ENCODE measurements at regions not wholly inside any gene's neighbourhood (a gene's known extent, or its start where the extent isn't known, plus 50 kb on each side); places are given as distances from the start of the nearest gene placed in this dataset.
"Not testable (repeated sequence)": the region's sequence is repeated elsewhere in the genome, so short reads cannot be mapped to it uniquely, and the experiment has no call there.

DNA sequence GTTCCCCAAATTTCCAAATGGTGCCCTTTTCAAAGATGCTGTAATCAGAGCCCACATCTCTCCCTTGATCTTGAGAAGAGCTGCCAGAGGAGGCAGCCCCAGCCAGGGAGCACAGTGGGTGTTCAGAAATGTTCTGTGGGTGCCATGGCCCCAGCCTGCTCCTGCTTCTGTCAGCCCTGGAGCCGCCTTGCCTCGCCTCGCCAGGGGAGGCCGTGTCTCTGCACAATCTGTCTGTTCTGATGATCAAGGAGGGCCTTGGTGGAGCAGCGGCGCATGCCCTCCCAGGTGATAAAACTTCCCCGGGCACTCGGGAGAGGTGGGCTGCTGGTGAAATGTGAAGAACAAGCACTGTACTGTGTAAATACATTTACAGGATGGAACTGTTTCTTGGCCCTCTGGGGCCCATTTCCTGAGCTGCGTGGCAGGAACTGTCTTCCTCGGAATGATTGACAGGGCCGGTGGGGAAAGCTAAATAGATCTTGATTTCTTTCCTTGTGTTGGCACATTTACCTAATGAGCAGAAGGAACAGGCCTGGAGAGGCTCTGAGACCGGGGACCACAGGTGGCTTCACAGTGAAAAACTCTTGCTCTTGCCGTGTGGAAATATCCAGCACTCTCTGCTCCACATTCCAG is 207.8 kb upstream of the PODXL start:
- H3K4me3 ChIP-seq (ENCODE audit: low read depth, low read length), result no peak overlapping the region
- TF ChIP-seq, protein P1, sequence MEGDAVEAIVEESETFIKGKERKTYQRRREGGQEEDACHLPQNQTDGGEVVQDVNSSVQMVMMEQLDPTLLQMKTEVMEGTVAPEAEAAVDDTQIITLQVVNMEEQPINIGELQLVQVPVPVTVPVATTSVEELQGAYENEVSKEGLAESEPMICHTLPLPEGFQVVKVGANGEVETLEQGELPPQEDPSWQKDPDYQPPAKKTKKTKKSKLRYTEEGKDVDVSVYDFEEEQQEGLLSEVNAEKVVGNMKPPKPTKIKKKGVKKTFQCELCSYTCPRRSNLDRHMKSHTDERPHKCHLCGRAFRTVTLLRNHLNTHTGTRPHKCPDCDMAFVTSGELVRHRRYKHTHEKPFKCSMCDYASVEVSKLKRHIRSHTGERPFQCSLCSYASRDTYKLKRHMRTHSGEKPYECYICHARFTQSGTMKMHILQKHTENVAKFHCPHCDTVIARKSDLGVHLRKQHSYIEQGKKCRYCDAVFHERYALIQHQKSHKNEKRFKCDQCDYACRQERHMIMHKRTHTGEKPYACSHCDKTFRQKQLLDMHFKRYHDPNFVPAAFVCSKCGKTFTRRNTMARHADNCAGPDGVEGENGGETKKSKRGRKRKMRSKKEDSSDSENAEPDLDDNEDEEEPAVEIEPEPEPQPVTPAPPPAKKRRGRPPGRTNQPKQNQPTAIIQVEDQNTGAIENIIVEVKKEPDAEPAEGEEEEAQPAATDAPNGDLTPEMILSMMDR (conservative IDR thresholded peaks at IDR 0.05; ENCODE audit: low read depth, low read length), result no peak
- no peak for DNase-seq (ENCODE audit: low read depth)

DNA sequence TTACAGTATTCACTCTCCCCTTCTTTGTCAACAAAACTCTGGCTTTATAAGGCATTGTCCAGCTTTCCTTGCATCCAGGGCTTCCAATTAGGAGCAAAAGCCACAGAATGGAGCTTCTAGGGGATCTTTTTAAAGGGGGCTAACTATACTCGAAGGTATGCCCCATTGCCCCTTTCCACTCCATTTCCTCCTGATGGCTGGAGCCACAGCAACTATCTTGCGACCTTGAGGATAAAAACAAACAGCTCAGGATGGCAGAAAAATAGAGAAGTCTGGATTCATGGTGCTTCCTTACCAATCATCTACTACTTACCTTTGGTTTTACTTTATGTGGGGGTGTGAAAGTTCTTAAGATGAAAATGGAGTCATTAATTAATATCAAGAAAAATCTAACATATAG is 206.3 kb upstream of the PODXL start:
- no peak for DNase-seq (ENCODE audit: low read depth)
- H3K4me3 ChIP-seq (ENCODE audit: low read depth, low read length), result no peak overlapping the region
- TF ChIP-seq, protein P1 (conservative IDR thresholded peaks at IDR 0.05; ENCODE audit: low read depth, low read length), result no peak

DNA sequence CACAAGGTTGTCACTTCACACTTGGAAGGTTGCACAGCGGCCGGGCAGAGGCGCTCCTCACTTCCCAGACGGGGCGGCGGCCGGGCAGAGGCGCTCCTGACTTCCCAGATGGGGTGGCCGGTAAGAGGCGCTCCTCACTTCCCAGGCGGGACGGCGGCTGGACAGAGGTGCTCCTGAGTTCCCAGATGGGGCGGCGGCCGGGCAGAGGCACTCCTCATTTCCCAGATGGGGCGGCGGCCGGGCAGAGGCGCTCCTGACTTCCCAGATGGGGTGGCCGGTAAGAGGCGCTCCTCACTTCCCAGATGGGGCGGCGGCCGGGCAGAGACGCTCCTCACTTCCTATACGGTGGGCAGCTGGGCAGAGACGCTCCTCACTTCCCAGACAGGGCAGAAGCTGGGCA is 199.4 kb upstream of the PODXL start:
- not testable (repeated sequence) for H3K4me3 ChIP-seq (ENCODE audit: low read depth, low read length); DNase-seq (ENCODE audit: low read depth)

DNA sequence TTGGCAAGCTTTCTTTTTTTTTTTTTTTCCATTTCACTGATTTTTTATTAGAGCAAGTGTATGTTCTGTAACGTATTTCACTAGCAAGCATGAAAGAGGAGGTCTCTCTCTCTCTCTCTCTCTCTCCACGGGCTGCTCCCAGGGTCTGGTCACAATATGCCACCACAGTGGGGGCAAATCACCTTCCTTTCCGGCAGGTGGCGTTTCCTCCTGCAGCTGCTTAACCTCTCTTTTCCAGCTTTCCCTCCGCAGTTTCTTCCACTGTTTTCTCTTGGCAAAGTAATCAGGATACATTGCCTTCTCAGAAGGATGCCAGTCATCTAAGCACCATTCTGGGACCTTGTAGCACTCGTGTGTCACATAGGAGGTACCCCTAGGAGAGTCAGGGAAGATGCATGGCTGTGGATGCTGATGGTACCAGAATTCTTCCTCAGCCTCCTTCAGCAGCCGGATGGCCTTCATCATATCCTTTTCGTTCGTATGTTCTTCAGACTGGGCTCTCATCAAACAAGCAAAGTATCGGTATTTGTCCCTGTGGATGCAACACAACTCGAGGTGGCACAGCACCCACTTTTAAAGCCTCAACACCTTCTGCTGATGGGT is 197.3 kb upstream of the PODXL start:
- H3K4me3 ChIP-seq (ENCODE audit: low read depth, low read length), result no peak overlapping the region
- no peak for DNase-seq (ENCODE audit: low read depth)
- TF ChIP-seq, protein P1 (conservative IDR thresholded peaks at IDR 0.05; ENCODE audit: low read depth, low read length), result peak; percentile 74

DNA sequence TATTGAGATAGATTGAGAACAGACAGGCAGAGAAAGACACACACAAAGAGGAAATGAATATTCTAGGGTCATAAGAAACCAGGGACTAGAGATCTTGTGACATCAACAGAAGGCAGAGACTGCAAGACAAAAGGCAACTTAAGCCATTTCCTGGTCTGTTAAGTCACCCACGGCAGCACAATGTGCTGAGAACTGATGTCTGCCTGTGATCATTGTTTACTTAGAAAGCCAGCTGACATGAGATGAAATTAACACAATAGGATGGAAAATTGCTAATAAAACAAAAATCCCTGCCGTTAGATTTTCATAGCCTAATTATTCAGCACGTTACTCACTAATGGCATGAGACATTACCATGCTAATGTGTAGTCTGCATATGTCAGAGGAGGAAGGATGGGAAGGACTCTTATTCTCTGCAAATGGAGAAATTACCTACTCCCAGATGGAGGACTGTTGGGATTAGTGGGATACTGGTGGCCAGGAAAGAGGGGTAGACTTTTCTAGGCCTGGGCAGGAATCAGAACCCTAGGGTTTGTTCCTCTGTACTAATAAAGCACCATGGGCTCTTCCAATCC is 191.3 kb upstream of the PODXL start:
- TF ChIP-seq, protein P1 (conservative IDR thresholded peaks at IDR 0.05; ENCODE audit: low read depth, low read length), result no peak
- H3K4me3 ChIP-seq (ENCODE audit: low read depth, low read length), result no peak overlapping the region
- no peak for DNase-seq (ENCODE audit: low read depth)

DNA sequence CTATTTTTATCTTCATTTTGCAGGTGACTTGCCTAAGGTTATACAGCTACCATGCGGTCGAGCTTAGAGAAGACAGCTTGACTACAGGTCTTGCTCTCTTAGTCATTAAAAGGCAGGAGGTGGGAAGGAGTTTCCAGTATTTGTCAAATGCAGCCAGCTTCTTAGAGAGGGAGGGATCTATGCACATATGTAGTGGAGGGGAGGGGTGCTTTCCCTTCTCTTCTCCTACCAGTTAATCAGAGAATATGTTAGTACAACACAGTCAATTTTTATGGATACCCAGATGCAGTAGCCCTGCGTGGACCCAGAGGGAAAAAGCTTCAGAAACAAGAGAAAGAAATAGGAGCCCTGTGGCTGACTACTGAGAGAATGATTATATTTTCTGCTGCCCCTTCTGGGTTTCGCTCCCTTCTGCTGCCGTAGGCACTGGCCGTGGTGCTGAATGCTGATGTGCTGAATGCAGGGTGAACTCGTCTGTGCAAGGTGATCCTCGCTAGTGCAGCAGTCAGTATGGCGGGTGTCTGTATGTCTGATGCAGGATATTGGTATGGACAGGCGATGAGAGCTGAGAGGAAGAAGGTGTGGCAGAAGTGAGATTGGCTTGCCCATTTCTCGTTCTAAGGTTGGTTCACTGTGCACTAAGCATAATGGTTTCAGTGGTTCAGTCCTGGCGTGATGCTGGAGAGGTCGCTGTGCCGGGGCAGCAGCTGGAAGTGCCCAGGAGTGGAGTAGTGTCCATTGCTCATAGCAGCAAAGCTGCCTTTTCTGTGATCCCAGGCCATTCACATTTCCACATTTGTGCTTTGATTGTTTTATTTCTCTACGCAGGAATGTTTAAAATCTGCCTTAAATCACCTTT is 189.2 kb upstream of the PODXL start:
- no peak for DNase-seq (ENCODE audit: low read depth)
- TF ChIP-seq, protein P1 (conservative IDR thresholded peaks at IDR 0.05; ENCODE audit: low read depth, low read length), result no peak
- no peak overlapping the region for H3K4me3 ChIP-seq (ENCODE audit: low read depth, low read length)

DNA sequence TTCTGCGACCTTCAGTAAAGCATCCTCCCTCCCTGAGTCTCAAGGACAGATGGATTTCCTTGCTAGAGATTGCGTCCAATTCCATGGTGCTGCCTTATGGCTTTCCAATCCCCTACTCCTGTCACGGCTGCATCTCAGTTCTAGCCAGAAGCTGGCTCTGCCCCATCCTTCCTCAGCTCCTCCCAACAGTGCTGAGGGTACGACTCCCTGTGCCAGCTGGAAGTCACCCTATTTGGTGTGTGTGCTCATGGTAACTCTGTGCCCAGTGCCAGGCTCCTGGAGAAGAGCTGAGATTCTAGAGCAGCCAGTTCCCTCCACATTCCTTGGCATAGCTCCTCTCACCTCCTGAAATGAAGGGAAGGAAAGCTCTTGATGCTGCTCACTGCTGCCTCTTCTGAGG is 185.0 kb upstream of the PODXL start:
- TF ChIP-seq, protein P1 (conservative IDR thresholded peaks at IDR 0.05; ENCODE audit: low read depth, low read length), result no peak
- DNase-seq (ENCODE audit: low read depth), result no peak
- H3K4me3 ChIP-seq (ENCODE audit: low read depth, low read length), result no peak overlapping the region
